22Rv1 (cell line): ENCODE measurements at regions not wholly inside any gene's neighbourhood (a gene's known extent, or its start where the extent isn't known, plus 50 kb on each side); places are given as distances from the start of the nearest gene placed in this dataset.
"Not testable (repeated sequence)": the region's sequence is repeated elsewhere in the genome, so short reads cannot be mapped to it uniquely, and the experiment has no call there.

Experiments used
- H3K27ac ChIP-seq: fragments of 450-650 bp; 2 replicates; pipeline ENCODE4 v1.5.1; 2017
- ZFX ChIP-seq: fragments of 450-650 bp; IDR thresholded peaks from 2 replicates; pipeline ENCODE4 v1.6.1; 2017; ENCODE audit warnings: antibody characterized with exemption, borderline replicate concordance
- TF ChIP-seq, protein P1 (sequence below): fragments of 450-650 bp; IDR thresholded peaks from 2 replicates; pipeline ENCODE4 v1.5.1; 2017; ENCODE audit warnings: mild to moderate bottlenecking

GRCh38 chr22:16695261-16695660 is 102.7 kb upstream of the CCT8L2 start:
- TF ChIP-seq ZFX = no peak
- no peak overlapping the region for H3K27ac ChIP-seq

- not testable (repeated sequence) for H3K27ac ChIP-seq
Measured at GRCh38 chr22:16693747-16694146, 101.1 kb upstream of the CCT8L2 start.

DNA sequence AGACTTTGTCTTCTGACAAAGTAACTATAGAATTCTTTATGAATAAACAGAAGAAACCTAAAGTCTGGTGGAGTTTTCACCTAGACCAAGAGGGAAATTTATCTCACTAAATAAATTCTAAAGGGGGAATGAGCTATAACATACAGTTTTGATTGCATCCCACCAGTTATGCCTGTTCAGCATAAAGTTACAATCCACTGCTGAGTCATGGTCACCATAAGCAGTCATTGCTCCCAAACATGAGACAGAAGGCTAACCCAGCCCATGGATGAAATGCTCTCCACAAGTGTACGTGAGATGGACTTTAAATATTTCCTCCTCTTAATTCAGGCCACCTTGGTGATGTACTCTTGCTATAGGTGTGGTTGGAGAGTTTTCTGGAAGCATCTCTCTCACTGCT is 96.7 kb upstream of the CCT8L2 start:
- not testable (repeated sequence) for H3K27ac ChIP-seq

GRCh38 chr22:16681290-16681689 is 88.7 kb upstream of the CCT8L2 start:
- not testable (repeated sequence) for H3K27ac ChIP-seq

- TF ChIP-seq, protein P1, sequence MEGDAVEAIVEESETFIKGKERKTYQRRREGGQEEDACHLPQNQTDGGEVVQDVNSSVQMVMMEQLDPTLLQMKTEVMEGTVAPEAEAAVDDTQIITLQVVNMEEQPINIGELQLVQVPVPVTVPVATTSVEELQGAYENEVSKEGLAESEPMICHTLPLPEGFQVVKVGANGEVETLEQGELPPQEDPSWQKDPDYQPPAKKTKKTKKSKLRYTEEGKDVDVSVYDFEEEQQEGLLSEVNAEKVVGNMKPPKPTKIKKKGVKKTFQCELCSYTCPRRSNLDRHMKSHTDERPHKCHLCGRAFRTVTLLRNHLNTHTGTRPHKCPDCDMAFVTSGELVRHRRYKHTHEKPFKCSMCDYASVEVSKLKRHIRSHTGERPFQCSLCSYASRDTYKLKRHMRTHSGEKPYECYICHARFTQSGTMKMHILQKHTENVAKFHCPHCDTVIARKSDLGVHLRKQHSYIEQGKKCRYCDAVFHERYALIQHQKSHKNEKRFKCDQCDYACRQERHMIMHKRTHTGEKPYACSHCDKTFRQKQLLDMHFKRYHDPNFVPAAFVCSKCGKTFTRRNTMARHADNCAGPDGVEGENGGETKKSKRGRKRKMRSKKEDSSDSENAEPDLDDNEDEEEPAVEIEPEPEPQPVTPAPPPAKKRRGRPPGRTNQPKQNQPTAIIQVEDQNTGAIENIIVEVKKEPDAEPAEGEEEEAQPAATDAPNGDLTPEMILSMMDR = 0 out of 2 replicates have a peak, but pooled peaks have one; percentile 11
- not testable (repeated sequence) for H3K27ac ChIP-seq
Measured at GRCh38 chr22:16680209-16680899, 87.7 kb upstream of the CCT8L2 start.

DNA sequence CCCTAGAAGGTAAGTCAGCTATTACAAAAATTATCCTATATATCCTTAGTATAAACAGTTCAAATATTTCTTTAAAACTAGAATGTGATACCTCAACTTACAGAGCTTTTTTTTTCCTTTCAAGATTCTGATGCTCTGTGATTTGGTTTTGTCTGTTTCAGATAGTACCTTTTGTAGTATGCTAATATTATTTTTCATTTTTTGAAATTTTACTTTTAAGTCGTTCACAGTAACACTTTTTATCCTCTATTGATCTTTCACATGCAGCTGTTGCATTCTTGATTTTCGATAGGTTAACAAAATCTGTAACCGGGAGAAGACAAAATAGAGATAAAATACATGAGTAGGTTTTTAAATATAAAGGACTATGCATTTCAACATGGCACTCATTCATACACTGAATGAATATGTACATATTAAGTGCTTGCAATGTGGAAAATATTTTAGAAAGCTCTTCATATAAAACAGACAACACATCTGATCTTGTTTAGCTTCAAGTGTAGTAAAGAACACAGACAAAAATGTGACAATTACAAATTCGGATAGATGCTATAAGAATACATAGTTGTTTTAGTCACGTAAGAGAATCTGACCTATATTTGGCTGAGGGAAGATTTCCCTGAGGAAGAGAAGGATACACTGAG is 86.7 kb upstream of the CCT8L2 start:
- H3K27ac ChIP-seq = not testable (repeated sequence)

DNA sequence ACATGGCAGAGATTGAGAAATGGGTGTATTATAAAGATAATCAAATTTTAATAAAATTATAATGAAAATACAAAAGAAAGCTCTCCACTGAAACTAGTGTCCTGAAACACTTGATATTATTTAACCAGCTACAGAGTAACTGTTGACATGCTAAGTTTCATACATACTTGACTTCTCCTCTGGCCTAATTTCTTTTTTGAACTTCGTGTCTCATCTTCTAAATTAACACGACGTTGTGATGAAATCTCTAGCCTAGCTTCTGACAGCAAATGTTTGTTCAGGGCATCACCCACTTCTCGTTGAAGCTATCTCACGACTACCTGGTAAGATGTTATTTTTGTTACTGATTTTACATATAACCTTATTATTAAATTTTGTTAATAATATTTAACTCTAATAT is 80.8 kb upstream of the CCT8L2 start:
- H3K27ac ChIP-seq = not testable (repeated sequence)

DNA sequence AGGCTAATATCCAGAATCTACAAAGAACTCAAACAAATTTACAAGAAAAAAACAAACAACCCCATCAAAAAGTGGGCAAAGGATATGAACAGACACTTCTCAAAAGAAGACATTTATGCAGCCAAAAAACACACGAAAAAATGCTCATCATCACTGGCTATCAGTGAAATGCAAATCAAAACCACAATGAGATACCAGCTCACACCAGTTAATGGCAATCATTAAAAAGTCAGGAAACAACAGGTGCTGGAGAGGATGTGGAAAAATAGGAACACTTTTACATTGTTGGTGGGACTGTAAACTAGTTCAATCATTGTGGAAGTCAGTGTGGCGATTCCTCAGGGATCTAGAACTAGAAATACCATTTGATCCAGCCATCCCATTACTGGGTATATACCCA is 73.0 kb upstream of the CCT8L2 start:
- H3K27ac ChIP-seq = not testable (repeated sequence)

- not testable (repeated sequence) for H3K27ac ChIP-seq
Measured at GRCh38 chr22:16662330-16662729, 69.7 kb upstream of the CCT8L2 start.

DNA sequence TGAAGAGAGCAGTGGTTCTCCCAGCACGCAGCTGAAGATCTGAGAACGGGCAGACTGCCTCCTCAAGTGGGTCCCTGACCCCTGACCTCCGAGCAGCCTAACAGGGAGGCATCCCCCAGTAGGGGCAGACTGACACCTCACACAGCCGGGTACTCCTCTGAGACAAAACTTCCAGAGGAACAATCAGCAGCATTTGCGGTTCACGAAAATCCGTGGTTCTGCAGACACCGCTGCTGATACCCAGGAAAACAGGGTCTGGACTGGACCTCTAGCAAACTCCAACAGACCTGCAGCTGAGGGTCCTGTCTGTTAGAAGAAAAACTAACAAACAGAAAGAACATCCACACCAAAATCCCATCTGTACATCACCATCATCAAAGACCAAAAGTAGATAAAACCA is 68.4 kb upstream of the CCT8L2 start:
- H3K27ac ChIP-seq = not testable (repeated sequence)

- H3K27ac ChIP-seq = not testable (repeated sequence)
Measured at GRCh38 chr22:16660570-16660969, 68.0 kb upstream of the CCT8L2 start.

DNA sequence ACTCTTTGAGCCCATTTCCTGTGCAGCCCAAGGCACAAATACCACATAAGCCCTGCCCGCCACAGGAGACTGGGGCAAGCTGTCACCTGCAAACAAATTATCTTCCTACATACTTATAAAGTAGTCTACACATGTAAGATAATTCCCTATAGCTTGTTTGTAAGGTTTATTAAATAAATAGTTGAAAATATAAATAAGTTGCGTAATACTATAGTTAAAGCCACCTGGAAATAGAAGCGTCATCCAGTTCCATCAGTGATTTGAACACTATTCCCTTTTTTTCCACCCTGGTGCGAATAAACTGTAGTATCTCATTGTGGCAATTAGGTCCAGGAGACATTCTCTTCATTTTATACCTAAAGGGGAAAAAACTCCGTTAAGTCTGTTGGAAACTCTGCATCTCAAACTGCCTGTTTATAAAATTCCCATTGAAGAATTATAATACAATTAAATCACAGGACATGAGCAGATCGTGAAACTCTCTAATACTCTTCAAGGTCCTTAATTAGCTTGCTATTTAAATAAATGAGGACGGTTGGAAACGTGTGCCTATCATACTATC is 66.7 kb upstream of the CCT8L2 start:
- not testable (repeated sequence) for H3K27ac ChIP-seq

GRCh38 chr22:16658068-16658467 is 65.5 kb upstream of the CCT8L2 start:
- TF ChIP-seq ZFX = no peak
- TF ChIP-seq, protein P1 = no peak
- no peak overlapping the region for H3K27ac ChIP-seq

- H3K27ac ChIP-seq = no peak overlapping the region
- TF ChIP-seq ZFX = no peak
- TF ChIP-seq, protein P1 = no peak
Measured at GRCh38 chr22:16654882-16655281, 62.3 kb upstream of the CCT8L2 start.

- H3K27ac ChIP-seq = not testable (repeated sequence)
Measured at GRCh38 chr22:16654336-16654735, 61.7 kb upstream of the CCT8L2 start.

DNA sequence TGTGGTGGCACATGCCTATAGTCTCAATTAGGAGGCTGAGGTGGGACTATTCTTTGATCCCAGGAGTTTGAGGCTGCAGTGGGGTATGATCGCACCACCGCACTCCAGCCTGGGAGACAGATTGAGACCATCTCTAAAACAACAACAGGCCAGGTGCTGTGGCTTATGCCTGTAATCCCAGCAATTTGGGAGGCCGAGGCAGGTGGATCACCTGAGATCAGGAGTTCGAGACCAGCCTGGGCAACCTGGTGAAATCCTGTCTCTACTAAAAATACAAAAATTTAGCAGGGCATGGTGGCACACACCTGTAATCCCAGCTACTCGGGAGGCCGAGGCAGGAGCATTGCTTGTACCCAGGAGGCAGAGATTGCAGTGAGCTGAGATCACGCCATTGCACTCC is 60.6 kb upstream of the CCT8L2 start:
- H3K27ac ChIP-seq = not testable (repeated sequence)
